Breast epithelium (tissue), 4 donors: ENCODE measurements at regions not wholly inside any gene's neighbourhood (a gene's known extent, or its start where the extent isn't known, plus 50 kb on each side); places are given as distances from the start of the nearest gene placed in this dataset.

Experiments
- DNase-seq, 2 donors: peaks; one replicate each; pipeline ENCODE4 v3.0.0-alpha.2; 2019; ENCODE audit warnings: low spot score in 2 of 2
- H3K27ac ChIP-seq, 2 donors: fragments of 200-600 bp; sonication (generic) in 1 of 2; one replicate each; pipeline ENCODE4 v1.5.1; 2016 to 2019; ENCODE audit warnings: mild to moderate bottlenecking in 1 of 2
- H3K27me3 ChIP-seq, 2 donors: fragments of 200-600 bp; sonication (generic) in 1 of 2; one replicate each; pipeline versions ENCODE4 v1.5.1 to v1.6.0; 2017 to 2019; ENCODE audit warnings: control low read depth in 1 of 2, mild to moderate bottlenecking in 1 of 2
- H3K36me3 ChIP-seq: fragments of 200-600 bp; one replicate; pipeline ENCODE4 v1.5.1; 2019
- H3K4me1 ChIP-seq, 2 donors: fragments of 200-600 bp; sonication (generic); one replicate each; pipeline ENCODE4 v1.5.1; 2016 to 2019; ENCODE audit warnings: control low read depth in 1 of 2
- H3K4me3 ChIP-seq, 3 donors: fragments of 200-600 bp; sonication (generic); 1 replicate in 2 of 3; 2 replicates in 1 of 3; pipeline ENCODE4 v1.5.1; 2016 to 2019; ENCODE audit warnings: mild to moderate bottlenecking in 3 of 3, moderate library complexity in 2 of 3
- H3K9me3 ChIP-seq, 2 donors: fragments of 200-600 bp; sonication (generic) in 1 of 2; one replicate each; pipeline ENCODE4 v1.5.1; 2016 to 2019; ENCODE audit warnings: control low read depth in 1 of 2
- POLR2A ChIP-seq: fragments of 450-650 bp; IDR thresholded peaks from one replicate; pipeline ENCODE4 v1.6.1; 2016; ENCODE audit warnings: antibody characterized with exemption, mild to moderate bottlenecking, moderate library complexity
- POLR2AphosphoS5 ChIP-seq, 3 donors: sonication (generic); formaldehyde crosslinking; IDR thresholded peaks; one replicate each; pipeline ENCODE4 v1.6.1; 2017; ENCODE audit warnings: antibody characterized with exemption in 3 of 3
- intact Hi-C: fragments of 100-400 bp; cut with DNase I; formaldehyde crosslinking; loops from one replicate; pipeline ENCODE4 v1.15.1; 2023; ENCODE audit warnings: low total_unique reads
- TF ChIP-seq, protein P1 (sequence below), 3 donors: fragments of 450-650 bp; IDR thresholded peaks; one replicate each; pipeline ENCODE4 v1.5.1; 2016 to 2017; ENCODE audit warnings: antibody characterized with exemption in 3 of 3, mild to moderate bottlenecking in 3 of 3, moderate library complexity in 3 of 3

DNA sequence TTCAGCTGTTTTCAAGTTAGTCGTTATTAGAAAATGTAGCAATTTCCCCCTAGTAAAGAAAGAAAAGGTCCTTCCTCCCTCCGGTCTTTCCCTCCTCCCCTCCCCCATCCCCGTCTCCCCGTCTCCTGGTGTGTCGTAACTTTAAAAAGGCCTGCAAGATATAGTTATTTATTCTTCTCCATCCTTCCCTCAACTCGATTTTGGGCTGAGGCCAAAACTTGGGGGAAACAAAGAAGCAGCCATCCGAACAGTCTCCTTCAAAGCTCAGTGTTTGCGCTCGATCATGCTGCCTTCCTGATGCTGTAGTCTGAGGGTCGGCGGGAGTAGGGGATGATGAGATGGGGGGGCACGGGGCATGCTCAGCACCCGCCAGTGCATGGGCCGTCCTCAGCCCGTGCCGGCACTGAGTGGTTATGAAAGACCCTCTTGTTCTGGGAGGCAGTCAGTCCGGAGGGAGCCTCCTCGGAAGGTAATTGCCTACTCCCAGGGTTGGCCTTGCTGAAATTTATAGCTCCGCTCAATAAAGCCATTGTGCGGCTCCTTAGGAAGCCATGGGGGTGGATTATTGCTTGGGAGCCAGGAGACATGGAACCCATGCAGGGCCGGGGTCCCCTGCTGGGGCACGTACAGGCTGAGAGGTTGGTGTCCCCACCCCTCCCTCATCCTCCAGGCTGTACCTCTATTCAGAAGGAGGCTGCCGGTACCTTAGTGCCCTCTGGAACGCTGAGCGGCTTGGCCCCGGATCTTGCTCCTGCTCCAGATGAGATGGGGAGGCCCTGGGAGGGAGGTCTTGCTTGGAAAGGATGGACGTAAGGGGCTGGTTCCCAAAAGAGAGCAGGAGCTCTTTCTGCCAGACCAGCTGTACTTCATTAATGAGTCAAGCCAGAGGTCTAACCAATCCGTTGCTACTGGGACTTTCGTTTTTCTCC is 212.7 kb upstream of the CADM1 start:
- H3K4me1 ChIP-seq: no peaks in the 10 kb centered on the region
- no peak overlapping the region for H3K27ac ChIP-seq
- TF ChIP-seq POLR2A: no peak
- TF ChIP-seq POLR2AphosphoS5 (IDR thresholded peaks at IDR 0.05): no peak
- TF ChIP-seq, protein P1, sequence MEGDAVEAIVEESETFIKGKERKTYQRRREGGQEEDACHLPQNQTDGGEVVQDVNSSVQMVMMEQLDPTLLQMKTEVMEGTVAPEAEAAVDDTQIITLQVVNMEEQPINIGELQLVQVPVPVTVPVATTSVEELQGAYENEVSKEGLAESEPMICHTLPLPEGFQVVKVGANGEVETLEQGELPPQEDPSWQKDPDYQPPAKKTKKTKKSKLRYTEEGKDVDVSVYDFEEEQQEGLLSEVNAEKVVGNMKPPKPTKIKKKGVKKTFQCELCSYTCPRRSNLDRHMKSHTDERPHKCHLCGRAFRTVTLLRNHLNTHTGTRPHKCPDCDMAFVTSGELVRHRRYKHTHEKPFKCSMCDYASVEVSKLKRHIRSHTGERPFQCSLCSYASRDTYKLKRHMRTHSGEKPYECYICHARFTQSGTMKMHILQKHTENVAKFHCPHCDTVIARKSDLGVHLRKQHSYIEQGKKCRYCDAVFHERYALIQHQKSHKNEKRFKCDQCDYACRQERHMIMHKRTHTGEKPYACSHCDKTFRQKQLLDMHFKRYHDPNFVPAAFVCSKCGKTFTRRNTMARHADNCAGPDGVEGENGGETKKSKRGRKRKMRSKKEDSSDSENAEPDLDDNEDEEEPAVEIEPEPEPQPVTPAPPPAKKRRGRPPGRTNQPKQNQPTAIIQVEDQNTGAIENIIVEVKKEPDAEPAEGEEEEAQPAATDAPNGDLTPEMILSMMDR (IDR thresholded peaks at IDR 0.05): no peak
- H3K4me3 ChIP-seq: peak overlapping the region in 2 of 3 donors; percentile 8 to 43
- no peaks in the 10 kb centered on the region for H3K9me3 ChIP-seq
- no peaks in the 10 kb centered on the region for H3K36me3 ChIP-seq
- intact Hi-C loops: no loop called here
- DNase-seq: no peak
- no peaks in the 10 kb centered on the region for H3K27me3 ChIP-seq

DNA sequence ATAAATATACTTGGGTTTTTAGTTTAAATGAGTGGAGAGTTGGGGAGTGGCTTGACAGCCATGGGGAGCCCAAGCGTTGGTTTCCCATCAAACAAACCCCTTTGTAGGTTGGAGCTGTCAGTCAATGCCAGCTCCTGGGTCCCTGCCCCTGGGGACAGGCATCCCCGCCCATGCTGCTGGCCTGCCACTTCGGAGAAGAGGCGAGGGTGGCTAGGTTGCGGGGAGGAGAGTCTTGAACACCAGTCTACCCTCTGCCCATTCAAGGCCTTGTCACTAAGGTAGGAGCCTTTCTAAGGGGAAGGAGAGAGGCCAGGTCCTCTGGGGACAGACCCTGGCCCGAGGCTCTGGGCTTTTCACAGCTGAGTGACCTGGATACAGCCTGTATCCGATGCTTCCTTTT is 211.9 kb upstream of the CADM1 start:
- Histone ChIP-seq H3K4me3 (no peak overlapping the region), H3K27ac (no peak overlapping the region), H3K27me3 (no peaks in the 10 kb centered on the region), H3K9me3 (no peaks in the 10 kb centered on the region), H3K36me3 (no peaks in the 10 kb centered on the region), H3K4me1 (no peaks in the 10 kb centered on the region)
- TF ChIP-seq POLR2A: no peak
- TF ChIP-seq, protein P1 (IDR thresholded peaks at IDR 0.05): no peak
- TF ChIP-seq POLR2AphosphoS5 (IDR thresholded peaks at IDR 0.05): no peak
- intact Hi-C loops: no loop called here
- no peak for DNase-seq

DNA sequence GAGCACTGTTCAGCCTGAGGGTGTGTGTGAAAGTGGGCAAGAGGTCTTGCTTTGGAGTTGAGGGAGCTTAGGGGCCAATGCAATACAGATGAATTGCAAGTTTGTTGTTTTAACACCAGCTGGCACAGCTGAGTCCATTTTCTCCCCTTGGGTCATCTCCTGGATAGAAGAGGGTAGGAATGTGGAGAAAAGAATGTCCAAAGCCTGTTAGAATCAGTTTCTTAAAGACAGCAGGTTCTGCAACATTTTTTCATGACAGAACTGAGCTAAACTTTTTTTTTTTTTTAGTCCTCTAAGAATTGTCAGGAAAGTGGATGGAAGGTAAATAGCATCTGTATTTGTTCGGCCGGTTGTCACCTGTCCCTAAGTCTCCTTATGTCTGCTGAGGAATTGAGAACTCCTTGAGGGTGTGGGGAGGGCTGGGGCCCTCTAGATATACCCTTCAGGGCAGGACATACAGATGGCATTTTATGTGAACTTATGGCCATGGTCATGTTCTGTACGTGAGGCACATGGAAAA is 211.1 kb upstream of the CADM1 start:
- Histone ChIP-seq H3K4me3 (no peak overlapping the region), H3K9me3 (no peaks in the 10 kb centered on the region), H3K27me3 (no peaks in the 10 kb centered on the region), H3K27ac (peak overlapping the region in 1 of 2 donors; percentile 38), H3K4me1 (no peaks in the 10 kb centered on the region), H3K36me3 (no peaks in the 10 kb centered on the region)
- intact Hi-C loops: no loop called here
- DNase-seq: no peak
- TF ChIP-seq POLR2A: no peak

DNA sequence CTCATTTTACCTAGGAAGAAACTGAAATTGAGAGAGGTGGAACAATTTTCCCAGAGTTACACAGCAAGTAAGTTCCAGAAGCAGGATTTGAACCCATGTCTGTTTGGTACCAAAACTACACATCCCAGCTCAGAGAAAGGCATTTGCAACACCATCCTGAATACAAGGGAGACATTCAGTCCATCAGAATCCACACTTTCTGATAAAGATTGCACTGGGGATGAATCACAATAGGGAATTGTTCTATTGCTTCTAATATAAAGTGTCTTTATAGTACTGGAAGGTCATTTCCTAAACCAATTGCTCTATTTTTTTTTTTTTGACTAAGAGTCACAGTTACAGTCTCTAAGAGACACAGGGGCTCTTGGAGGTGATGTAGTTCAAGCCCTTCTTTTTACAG is 208.1 kb upstream of the CADM1 start:
- TF ChIP-seq POLR2A (no peak), POLR2AphosphoS5 (IDR thresholded peaks at IDR 0.05) (no peak)
- TF ChIP-seq, protein P1 (IDR thresholded peaks at IDR 0.05): no peak

DNA sequence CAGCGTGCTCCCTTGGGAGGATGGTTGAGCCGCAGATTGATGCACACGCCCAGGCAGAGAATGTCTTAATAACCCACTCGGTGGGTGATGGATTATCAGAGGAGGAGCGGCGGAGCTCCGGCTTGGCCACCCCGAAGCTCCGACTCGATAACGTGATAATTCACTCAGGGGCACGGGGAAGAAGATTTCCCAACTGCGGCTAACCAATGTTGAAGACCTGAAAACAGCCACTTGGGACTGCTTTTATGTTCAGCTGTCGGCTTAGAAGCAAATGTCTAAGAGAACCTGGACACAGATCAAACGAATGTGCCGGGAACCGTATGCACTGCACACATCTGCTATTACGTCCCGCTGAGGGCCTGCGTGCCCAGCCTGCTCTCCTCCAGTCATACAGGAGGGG is 206.8 kb upstream of the CADM1 start:
- Histone ChIP-seq H3K9me3 (no peaks in the 10 kb centered on the region), H3K4me1 (no peaks in the 10 kb centered on the region), H3K27ac (no peak overlapping the region), H3K36me3 (no peaks in the 10 kb centered on the region), H3K27me3 (no peaks in the 10 kb centered on the region), H3K4me3 (no peak overlapping the region)
- TF ChIP-seq POLR2A: no peak
- no peak for TF ChIP-seq POLR2AphosphoS5 (IDR thresholded peaks at IDR 0.05)
- TF ChIP-seq, protein P1 (IDR thresholded peaks at IDR 0.05): no peak
- intact Hi-C loops: no loop called here
- DNase-seq: no peak

More for the DNA sequence above, 208.1 kb upstream of the CADM1 start:
- Histone ChIP-seq H3K27ac (no peak overlapping the region), H3K36me3 (no peaks in the 10 kb centered on the region), H3K27me3 (no peaks in the 10 kb centered on the region), H3K9me3 (no peaks in the 10 kb centered on the region), H3K4me1 (no peaks in the 10 kb centered on the region), H3K4me3 (no peak overlapping the region)
- intact Hi-C loops: no loop called here
- no peak for DNase-seq
